HG02623 (cell line): ENCODE measurements at regions not wholly inside any gene's neighbourhood (a gene's known extent, or its start where the extent isn't known, plus 50 kb on each side); places are given as distances from the start of the nearest gene placed in this dataset.

Experiments
- ATAC-seq: cut with Tn5 transposase; IDR thresholded peaks from one replicate; pipeline ENCODE4 v1.9.1; 2021; ENCODE audit warnings: moderate library complexity; ENCODE audit not compliant: unreplicated experiment

- ATAC-seq, result no peak
These were observed 56.0 kb upstream of the RASGEF1B start for GRCh38 chr4:81527709-81528108.

GRCh38 chr4:81527115-81527514 is 55.4 kb upstream of the RASGEF1B start:
- ATAC-seq, result no peak

- no peak for ATAC-seq
These were observed 55.0 kb upstream of the RASGEF1B start for GRCh38 chr4:81526706-81527105.

GRCh38 chr4:81523672-81524327 is 52.1 kb upstream of the RASGEF1B start:
- ATAC-seq, result no peak

- ATAC-seq, result no peak
These were observed 51.0 kb upstream of the RASGEF1B start for GRCh38 chr4:81522711-81523110.

GRCh38 chr4:81521708-81522107 is 50.0 kb upstream of the RASGEF1B start:
- no peak for ATAC-seq
